GM18526 (cell line): ENCODE measurements at regions not wholly inside any gene's neighbourhood (a gene's known extent, or its start where the extent isn't known, plus 50 kb on each side); places are given as distances from the start of the nearest gene placed in this dataset.

ENCODE experiments used
- POLR2A ChIP-seq: IDR thresholded peaks from 3 replicates; pipeline ENCODE4 v1.6.1; 2011; ENCODE audit not compliant: insufficient read length; ENCODE audit errors: extremely low read depth

DNA sequence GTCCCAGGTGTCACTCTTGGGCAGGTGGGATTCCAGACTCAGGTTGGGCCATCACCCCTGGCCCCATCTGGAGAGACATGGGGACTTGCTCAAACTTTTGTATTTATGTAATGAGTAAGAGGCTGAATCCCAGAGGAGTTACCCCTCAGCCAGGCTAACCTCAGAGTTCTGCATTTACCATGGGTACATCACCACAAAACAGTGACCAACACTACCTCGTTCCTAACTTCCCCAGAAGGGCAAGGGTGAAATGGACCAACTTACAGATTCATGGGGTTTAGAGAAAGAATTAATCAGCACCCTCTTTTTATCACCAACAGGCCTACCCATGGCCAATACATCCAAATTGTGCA lies 259.9 kb upstream of the MARCKS start:
- no peak for TF ChIP-seq POLR2A

DNA sequence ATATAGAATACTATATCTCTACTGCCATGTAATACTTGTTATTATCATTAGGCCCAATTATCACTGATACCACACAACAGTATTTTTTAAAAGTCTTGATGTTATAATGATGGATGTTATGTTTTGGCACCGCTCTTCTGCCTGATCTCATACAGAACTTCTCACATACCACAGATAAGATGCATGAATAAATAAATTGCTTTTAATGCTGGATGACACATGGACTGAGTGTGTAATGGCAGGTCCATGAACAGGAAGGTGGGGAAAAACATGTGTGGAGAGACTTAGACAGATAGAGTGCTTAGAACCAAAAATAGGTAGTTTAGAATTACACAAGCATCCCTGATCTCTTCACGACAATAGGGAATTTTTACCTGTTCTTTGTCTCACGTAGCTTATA lies 258.4 kb upstream of the MARCKS start:
- no peak for TF ChIP-seq POLR2A

DNA sequence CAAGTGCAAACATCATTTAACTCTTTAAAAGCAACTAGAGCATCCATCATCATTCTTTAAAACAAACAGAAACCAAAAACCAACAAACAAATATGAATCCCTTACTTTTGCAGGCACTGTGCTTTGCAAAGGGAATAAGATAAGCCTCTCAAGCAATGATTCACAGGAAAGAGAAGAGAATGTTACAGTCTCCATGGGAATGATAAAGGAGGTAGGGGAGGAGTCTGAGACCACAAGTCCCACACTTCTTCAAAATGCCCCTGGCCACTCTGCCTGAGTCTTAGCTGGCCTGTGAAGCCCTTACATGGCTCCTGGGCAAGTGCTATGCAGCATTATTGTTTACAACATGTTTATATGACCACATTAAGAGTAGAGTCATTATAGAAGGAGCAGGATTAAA lies 257.7 kb upstream of the MARCKS start:
- no peak for TF ChIP-seq POLR2A

GRCh38 chr6:113600551-113601339 lies 256.4 kb upstream of the MARCKS start:
- TF ChIP-seq POLR2A = no peak

GRCh38 chr6:113607821-113608545 lies 249.2 kb upstream of the MARCKS start:
- no peak for TF ChIP-seq POLR2A

- no peak for TF ChIP-seq POLR2A
Observed at GRCh38 chr6:113610377-113610988, 246.7 kb upstream of the MARCKS start.

DNA sequence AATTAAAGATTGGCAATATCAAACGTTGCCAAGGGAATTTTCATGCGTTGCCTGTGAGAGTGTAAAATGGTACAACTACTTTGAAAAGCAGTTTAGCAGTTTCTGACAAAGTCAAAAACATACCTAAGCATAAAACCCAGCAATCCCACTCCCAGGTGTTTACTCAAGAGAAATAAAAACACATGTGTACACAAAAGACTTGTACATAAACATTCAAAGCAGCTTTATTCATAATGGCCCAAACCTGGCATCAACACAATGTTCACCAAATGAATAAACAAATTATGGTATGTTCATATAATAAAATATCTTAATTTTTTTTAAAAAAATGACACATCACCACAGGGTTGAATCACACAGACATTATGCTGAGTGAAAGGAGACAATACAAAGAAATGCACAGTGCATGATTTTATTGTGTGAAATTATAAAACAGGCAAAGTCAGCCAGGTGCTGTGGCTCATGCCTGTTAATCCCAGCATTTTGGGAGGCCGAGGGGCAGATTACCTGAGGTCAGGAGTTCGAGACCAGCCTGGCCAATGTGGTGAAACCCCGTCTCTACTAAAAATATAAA lies 240.4 kb upstream of the MARCKS start:
- no peak for TF ChIP-seq POLR2A

DNA sequence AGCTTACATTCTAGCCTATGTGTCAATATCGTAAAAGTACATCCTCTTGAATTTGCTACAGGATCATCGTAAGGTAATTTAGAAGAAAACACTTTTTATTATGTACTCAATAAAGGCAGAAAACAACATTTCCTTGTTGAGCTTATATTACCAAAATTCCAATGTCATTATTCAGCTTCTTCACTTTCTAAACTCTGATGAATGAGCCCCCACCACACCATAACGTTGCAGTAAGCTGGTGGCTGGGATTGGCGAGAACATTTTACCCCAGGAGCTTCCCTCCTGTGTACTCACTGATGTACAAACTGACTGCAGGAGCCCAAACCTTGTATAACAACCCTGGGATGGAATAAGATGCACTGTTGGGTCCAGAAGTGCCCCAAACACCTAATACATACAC lies 238.1 kb upstream of the MARCKS start:
- no peak for TF ChIP-seq POLR2A

DNA sequence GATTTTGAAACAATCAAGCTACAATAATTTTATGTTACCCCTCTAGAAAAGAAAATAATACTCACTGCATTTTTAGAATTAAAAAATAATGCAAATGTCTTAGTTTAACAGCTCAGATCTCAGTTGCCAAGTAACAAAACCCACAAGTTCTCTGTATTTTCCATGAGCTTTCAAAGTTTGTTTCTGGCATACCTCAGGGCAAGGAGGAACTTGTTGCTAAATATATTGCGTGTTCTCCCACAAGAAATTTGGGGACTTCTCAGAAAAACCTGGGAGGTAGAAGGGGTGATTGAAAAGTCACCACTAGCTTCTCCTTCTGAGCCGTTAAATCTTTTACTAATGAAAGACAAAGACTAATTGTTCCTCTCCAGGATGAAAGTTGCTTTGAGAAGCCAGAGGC lies 236.8 kb upstream of the MARCKS start:
- no peak for TF ChIP-seq POLR2A

DNA sequence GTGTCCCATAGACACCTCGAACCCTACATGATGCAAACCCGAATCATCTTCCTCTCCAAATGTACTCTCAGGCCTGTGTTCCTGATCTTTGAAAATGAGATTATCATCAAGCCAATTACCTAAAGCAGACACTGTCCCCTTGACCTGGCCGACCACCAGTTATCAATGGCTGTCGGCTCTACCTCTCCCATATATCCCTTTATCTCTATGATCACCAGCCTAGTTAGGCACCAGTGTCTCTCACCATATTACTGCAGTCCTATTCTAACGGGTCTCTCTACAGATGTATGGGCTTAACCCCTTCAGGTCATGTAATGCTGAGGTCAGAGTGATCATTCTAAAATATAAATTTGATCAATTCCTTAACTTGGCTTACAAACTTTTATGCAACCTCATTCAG lies 234.9 kb upstream of the MARCKS start:
- no peak for TF ChIP-seq POLR2A

GRCh38 chr6:113623129-113623528 lies 234.0 kb upstream of the MARCKS start:
- no peak for TF ChIP-seq POLR2A

GRCh38 chr6:113625850-113626249 lies 231.3 kb upstream of the MARCKS start:
- no peak for TF ChIP-seq POLR2A

- no peak for TF ChIP-seq POLR2A
Observed at GRCh38 chr6:113626475-113626874, 230.7 kb upstream of the MARCKS start.

DNA sequence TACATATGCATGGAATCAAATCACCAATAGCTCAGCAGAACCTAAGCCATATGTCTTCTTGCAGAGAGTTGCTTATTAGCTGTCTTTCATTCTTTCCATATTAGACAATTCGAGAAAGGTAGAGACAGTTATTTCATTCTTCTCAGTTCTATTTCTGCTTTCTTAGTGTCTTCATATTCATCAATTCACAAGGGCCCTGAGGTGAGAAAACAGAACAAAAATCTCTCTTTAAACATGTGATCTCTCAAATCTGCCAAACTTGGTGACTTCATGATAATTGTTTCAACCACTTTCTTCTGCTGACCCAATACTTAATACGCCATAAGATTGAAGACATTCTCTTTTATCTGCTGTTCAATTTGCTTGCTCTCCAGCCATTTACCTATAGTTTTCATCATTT lies 229.7 kb upstream of the MARCKS start:
- TF ChIP-seq POLR2A = no peak

DNA sequence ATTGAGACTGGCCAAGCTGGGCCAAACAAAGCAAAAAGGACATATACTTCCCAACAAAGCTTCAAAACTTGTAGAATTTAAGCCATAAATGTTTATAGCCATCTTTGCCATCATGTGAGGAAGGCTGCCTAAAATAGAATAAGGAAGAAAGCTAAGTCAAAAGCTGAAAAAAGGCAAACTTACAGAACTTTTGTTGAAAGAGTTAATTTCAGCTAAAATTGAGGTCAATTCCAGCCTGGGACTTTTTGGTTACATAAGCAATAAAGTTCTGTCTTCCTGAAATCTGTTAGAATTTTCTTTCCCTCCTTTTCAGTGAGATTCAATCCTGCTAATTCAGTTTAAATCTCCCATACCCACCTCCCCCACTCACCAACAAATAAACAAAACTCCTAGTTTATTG lies 227.9 kb upstream of the MARCKS start:
- TF ChIP-seq POLR2A = no peak
